BJ (cell line): ENCODE measurements at regions not wholly inside any gene's neighbourhood (a gene's known extent, or its start where the extent isn't known, plus 50 kb on each side); places are given as distances from the start of the nearest gene placed in this dataset.

Source experiments
- CTCF ChIA-PET: fragments of 350-600 bp; formaldehyde crosslinking; extraction: SDS; loops from one replicate; lab custom pipeline; 2021; ENCODE audit warnings: antibody characterized with exemption, inconsistent platforms; lab: Yijun Ruan, JAX
- POLR2A ChIA-PET: fragments of 300-600 bp; sonication (Branson Sonifier 250); formaldehyde crosslinking; extraction: SDS; loops from one replicate; lab custom pipeline; 2021; ENCODE audit warnings: antibody characterized with exemption; lab: Charles Lee
- DNase-seq: peaks from one replicate; pipeline ENCODE4 v3.0.0-alpha.2; 2011; ENCODE audit warnings: low read depth
- H3K27me3 ChIP-seq: 2 replicates; pipeline ENCODE4 v1.6.0; 2011; ENCODE audit warnings: low read length; ENCODE audit not compliant: control insufficient read depth, insufficient read depth
- H3K36me3 ChIP-seq: 2 replicates; pipeline ENCODE4 v1.5.1; 2011; ENCODE audit warnings: low read length; ENCODE audit not compliant: control insufficient read depth, insufficient read depth
- H3K4me3 ChIP-seq: 2 replicates; pipeline ENCODE4 v1.5.1; 2011; ENCODE audit warnings: low read depth, mild to moderate bottlenecking, control low read depth, low read length
- TF ChIP-seq, protein P1 (sequence below): IDR thresholded peaks from 2 replicates; pipeline ENCODE4 v1.5.1; 2011; ENCODE audit warnings: low read depth, mild to moderate bottlenecking, control low read depth, inconsistent platforms, low read length, moderate library complexity; ENCODE audit not compliant: insufficient read depth

DNA sequence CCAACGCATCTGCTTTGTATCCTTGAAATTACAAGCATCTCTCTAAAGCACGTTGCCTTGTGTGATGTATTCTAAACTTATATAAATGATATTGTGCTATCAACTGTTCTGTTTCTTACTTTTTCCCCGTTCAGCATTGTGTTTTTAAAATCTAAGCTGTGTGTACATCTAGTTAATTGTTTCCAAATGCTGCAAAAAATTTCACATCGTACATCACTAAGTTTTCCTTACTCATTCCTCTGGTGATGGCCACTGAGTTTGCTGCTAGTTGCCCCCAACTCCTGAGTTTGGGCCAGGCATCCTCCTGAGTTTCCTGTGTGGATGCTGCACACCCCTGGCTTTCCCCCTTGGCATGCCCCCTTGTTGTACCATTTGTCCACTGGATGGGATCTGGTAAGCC, 139.7 kb downstream of the MYCN start:
- POLR2A ChIA-PET: no interaction called here
- no peaks in the 10 kb centered on the region for H3K27me3 ChIP-seq

DNA sequence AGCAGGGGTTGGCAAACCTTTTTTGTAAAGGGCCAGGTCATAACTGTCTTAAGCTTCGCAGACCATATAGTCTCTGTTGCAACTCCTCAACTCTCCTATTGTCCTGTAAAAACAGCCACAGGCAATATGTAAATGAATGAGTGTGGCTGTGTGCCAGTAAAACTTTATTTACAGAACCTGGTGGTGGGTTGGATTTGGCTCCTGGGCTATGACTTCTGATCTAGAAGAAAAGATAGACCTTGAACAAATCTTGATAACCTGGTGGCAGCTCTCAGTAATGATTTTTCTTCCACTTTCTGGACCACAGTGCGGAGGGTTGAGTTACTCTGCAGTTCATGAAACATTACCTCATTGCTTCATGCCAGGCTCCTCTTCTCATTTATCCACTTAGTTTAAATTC, 139.3 kb downstream of the MYCN start:
- ChIA-PET POLR2A (no interaction called here), CTCF (no interaction called here)
- no peak overlapping the region for H3K4me3 ChIP-seq
- no peaks in the 10 kb centered on the region for H3K36me3 ChIP-seq
- no peak for DNase-seq
- TF ChIP-seq, protein P1, sequence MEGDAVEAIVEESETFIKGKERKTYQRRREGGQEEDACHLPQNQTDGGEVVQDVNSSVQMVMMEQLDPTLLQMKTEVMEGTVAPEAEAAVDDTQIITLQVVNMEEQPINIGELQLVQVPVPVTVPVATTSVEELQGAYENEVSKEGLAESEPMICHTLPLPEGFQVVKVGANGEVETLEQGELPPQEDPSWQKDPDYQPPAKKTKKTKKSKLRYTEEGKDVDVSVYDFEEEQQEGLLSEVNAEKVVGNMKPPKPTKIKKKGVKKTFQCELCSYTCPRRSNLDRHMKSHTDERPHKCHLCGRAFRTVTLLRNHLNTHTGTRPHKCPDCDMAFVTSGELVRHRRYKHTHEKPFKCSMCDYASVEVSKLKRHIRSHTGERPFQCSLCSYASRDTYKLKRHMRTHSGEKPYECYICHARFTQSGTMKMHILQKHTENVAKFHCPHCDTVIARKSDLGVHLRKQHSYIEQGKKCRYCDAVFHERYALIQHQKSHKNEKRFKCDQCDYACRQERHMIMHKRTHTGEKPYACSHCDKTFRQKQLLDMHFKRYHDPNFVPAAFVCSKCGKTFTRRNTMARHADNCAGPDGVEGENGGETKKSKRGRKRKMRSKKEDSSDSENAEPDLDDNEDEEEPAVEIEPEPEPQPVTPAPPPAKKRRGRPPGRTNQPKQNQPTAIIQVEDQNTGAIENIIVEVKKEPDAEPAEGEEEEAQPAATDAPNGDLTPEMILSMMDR: no peak
- H3K27me3 ChIP-seq: no peaks in the 10 kb centered on the region

More for the DNA sequence above, 139.7 kb downstream of the MYCN start:
- DNase-seq: no peak
- H3K4me3 ChIP-seq: no peak overlapping the region
- H3K36me3 ChIP-seq: no peaks in the 10 kb centered on the region
- TF ChIP-seq, protein P1: no peak
- CTCF ChIA-PET: no interaction called here

DNA sequence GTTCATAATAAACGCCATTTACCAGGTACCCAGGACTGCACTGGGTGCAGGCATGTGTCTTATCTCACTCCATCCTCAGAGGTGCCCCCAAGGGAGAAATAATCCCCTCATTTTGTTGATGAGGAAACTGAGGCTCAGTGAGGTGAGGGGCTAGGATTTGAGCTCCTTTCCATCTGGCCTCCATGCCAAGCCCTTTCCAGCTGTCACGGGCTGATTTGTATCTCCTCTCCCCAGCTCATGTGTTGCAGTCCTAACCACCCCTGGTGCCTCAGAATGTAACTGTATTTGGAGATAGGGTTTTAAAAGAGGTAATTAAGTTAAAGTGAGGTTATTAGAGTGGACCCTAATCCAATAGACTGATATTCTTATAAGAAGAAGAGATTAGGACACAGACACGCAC, 137.3 kb downstream of the MYCN start:
- TF ChIP-seq, protein P1: no peak
- H3K36me3 ChIP-seq: no peaks in the 10 kb centered on the region
- no peak for DNase-seq
- H3K27me3 ChIP-seq: no peaks in the 10 kb centered on the region
- no peak overlapping the region for H3K4me3 ChIP-seq
- ChIA-PET POLR2A (no interaction called here), CTCF (interaction anchor here (0.9 kb wide), 1 partner anchor 595 kb away, joined by 3 read pairs; no protein-coding TSS in a partner anchor)

DNA sequence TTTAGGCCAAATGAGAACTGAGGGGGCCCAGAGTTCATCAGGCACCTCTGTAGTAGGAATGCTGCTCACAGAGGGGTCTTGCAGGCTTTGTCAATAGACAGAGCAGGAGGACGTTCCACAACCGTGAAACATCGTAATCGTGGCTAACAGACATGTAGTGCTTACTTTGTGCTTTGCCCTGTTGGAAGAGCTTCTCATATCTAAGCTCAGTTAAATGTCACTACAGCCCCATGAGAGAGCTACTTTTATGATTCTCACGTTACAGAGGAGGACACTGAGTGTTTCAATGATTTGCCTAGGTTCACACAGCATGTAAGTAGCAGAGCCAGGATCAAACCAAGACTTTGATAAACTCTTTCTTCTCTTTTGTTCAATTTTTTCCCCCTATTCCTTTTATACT, 136.6 kb downstream of the MYCN start:
- TF ChIP-seq, protein P1: no peak
- Histone ChIP-seq H3K27me3 (no peaks in the 10 kb centered on the region), H3K4me3 (no peak overlapping the region), H3K36me3 (no peaks in the 10 kb centered on the region)
- POLR2A ChIA-PET: no interaction called here
- no peak for DNase-seq
- CTCF ChIA-PET: no interaction called here

DNA sequence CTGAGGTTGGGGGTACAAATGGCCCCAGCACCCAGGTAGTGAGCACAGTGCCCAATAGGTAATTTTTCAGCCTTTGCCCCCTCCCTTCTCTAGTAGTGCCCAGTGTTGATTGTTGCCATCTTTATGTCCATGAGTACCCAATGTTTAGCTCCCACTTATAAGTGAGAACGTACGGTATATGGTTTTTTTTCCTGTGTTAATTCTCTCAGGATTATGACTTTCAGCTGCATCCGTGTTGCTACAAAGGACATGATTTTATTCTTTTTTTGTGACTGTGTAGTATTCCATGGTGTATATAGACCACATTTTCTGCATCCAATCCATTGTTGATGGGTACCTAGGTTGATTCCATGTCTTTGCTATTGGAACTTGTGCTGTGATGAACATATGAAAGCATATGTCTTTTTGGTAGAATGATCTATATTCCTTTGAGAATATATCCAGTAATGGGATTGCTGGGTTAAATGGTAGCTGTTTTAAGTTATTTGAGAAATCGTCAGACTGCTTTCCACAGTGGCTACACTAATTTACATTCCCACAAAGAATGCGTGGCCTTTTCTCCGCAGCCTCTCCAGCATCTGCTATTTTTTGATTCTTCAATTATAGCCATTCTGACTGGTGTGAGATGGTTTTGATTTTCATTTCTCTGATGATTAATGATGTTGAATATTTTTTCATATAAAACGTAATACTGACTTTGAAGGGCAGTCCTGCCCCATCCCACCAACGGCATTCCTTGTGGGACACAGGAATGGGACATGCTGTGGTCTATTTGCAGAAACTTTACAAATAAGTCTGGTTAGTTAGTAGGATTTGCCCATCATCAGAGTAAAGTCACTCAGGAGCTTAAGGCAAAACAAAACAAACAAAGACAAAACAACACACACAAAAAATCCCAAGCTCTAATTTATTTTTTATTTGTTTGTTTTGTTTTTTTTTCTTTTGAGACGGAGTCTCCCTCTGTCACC, 135.0 kb downstream of the MYCN start:
- no peak overlapping the region for H3K4me3 ChIP-seq
- TF ChIP-seq, protein P1: no peak
- ChIA-PET CTCF (no interaction called here), POLR2A (no interaction called here)
- no peak for DNase-seq
- no peaks in the 10 kb centered on the region for H3K36me3 ChIP-seq
- no peaks in the 10 kb centered on the region for H3K27me3 ChIP-seq
